GM18499 (cell line): ENCODE measurements at regions not wholly inside any gene's neighbourhood (a gene's known extent, or its start where the extent isn't known, plus 50 kb on each side); places are given as distances from the start of the nearest gene placed in this dataset.
"Not testable (repeated sequence)": the region's sequence is repeated elsewhere in the genome, so short reads cannot be mapped to it uniquely, and the experiment has no call there.

Source experiments
- ATAC-seq: cut with Tn5 transposase; IDR thresholded peaks from one replicate; pipeline ENCODE4 v1.9.1; 2021; ENCODE audit warnings: moderate number of reproducible peaks; ENCODE audit not compliant: insufficient read depth, unreplicated experiment

DNA sequence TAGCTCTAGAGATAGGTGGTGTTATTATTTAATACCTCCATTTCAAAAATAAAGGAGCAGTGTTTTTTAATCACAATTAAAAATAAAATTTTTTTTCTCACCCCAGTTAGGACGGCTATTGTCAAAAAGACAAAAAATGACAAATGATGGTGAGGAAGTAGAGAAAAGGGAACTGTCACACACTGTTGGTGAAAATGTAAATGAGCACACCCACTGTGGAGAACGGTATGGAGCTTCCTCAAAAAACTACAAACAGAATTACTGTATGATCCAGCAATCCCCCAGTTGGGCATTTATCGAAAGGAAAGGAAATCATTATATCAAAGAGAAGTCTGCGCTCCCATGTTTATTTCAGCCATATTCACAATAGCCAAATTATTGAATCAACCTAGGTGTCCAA, 148.7 kb upstream of the NR5A2 start:
- no peak for ATAC-seq

DNA sequence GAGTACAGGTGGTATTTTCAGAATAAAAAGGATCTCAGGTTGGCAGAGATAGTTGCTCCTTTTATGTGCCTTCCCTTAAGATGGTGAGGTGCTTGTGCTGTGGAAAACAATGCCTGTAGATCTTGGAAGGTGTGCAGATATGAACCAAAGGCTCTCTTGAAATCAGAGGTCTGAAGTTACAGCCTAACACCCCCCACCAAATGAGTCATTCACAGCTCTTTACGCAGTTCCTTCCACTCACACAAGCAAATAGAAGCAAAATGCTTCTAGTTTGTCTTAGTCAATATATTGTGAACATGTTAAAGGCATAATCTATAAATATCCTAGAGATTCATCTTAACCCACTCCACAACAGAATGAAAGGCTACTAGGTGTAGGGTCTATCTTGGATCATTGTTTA, 128.9 kb upstream of the NR5A2 start:
- ATAC-seq: no peak

DNA sequence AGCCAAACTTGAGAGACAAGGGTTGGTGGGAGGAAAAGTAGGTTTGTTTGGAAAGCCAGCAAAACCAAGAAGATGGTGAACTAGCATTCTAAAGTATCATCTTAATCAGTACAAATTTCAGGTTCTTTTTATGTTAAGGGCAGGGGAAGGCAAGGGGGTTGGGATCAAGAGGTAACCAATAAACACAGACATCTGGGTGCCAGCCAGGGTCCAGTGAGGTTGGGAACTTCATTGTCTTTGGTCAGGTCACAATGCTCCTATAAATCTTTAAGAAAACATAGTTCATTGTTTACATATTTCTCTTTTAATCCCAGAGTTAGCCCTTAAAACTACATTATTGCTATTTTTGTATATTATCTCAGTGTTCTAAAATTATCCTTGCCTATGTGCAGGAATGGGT, 126.2 kb upstream of the NR5A2 start:
- no peak for ATAC-seq

DNA sequence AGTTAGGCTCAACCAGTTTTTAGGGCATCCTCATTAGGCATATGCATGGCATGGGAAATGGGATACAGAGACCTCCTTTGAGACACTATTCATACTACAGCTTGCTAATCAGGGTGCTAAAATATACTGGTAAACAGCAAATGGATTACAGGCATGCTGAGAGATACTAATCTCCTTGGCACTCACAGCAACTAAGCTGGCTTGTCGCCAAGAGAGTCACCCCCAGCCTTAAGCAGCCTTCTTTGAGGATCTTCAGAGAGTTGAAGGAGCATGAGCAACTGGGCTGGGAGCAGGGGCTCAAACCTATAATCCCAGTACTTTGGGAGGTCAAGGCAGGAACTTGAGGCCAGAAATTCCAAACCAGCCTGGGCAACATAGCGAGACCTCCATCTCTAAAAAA, 120.1 kb upstream of the NR5A2 start:
- no peak for ATAC-seq

DNA sequence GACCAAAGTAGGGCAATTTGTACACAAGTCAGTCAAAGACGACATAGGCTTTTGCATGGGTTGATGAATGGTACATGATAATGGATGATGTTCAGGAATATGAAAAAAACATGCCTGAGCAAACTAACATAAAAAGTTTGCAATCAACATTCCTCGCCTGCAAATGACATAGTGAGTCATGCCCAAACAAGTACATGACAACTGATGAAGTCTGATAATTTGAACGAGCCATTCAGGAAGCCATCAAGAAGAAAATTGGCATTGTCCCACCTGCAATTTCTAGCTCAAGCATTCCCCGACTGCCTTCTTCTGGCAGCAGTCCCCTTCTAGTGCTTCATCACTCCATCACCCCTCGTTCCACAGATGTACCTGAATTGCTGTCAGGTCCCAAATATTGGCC, 118.4 kb upstream of the NR5A2 start:
- ATAC-seq: no peak

DNA sequence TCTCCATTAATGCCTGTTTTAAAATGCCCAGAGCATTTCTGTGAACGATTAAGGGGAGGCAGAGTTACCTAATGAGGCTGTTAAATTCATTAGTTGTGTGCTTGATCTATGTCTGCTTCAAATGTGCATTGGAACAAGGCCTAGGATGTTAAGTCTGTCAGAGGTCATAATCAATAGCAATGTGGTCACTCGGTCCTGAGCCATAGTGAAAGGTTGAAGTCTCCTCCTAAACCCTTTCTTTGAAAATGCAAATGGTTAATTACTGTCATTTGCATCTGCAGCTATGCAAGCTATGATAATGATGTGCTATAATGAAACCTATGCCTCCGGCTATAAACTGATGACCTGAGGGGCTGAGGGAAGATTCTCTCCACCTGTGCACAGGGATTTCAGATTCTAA, 114.2 kb upstream of the NR5A2 start:
- ATAC-seq: no peak

DNA sequence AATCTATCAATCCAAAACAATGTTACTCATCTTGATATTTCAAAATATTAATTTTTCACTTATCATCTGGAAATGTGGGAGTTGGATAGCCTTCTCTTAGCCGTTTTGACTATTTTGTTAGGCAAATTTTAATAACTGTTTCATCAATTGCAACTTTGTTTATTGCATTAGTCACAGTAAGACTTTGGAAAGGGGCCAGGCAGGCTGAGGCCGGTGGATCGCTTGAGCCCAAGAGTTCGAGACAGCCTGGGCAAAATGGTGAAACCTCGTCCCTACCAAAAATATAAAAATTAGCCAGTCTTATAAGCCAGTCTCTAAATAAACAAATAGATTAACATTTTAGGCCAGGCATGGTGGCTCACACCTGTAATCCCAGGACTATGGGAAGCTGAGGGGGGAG, 113.0 kb upstream of the NR5A2 start:
- no peak for ATAC-seq

DNA sequence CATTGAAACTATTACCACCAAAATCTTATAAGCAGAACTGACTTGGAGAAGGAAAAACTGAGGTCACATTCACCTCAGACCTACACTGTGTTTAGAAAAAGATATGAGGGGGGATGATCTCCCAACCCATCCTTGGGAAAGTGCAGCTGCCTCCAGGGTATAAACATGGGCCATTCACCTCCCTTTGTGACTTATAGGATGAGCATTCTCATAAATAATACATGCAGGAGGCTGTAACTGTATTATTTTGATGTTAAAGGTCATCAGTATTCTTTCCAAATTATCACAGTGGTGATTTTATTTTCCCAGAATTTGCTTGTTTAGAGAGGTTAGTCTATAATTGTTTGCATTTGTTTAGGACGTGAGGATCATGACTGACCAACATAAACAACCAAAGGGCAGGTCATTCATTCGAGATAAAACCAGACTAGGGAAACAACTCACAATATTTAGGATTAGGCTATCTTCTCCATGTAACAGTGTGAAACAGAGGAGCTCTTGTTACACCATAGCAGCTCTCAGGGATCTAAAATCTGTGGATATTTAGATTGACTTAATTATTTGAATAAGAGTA, 109.2 kb upstream of the NR5A2 start:
- no peak for ATAC-seq

DNA sequence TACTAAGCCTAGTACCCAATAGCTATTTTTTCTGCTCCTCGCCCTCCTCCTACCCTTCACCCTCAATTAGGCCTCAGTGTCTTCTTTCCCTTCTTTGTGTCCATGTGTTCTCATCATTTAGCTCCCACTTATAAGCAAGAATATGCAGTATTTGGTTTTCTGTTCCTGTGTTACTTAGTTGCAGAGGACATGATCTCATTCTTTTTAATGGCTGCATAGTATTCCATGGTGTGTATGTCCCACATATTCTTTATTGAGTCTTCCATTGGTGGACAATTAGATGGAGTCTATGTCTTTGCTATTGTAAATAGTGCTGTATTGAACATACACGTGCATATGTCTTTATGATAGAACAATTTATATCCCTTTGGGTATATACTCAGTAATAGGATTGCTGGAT, 106.9 kb upstream of the NR5A2 start:
- ATAC-seq: no peak

DNA sequence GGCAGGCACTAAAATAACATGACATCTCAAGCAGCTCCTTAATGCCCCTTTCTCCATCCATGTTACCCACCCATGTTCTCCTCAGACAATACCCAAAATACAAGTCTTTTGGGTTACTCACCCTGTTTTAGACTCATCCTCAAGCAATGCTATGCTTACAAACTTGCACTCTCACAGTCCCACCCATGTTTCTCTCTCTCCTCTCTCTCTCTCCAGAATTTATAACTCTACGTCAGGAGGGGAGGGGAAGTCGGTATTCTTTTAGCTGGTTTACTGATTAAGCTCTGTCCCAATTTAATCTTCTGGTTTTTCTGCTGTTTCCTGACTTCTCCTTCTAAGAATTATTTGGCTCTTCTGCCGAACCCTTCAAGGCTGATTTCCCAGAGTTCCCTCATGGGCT, 98.0 kb upstream of the NR5A2 start:
- ATAC-seq: no peak

DNA sequence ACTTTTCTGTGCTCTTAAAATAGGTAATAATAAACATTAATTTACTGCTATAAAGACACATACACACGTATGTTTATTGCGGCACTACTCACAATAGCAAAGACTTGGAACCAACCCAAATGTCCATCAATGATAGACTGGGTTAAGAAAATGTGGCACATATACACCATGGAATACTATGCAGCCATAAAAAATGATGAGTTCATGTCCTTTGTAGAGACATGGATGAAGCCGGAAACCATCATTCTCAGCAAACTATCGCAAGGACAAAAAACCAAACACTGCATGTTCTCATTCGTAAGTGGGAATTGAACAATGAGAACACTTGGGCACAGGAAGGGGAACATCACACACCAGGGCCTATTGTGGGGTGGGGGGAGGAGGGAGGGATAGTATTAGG, 97.4 kb upstream of the NR5A2 start:
- ATAC-seq: not testable (repeated sequence)

DNA sequence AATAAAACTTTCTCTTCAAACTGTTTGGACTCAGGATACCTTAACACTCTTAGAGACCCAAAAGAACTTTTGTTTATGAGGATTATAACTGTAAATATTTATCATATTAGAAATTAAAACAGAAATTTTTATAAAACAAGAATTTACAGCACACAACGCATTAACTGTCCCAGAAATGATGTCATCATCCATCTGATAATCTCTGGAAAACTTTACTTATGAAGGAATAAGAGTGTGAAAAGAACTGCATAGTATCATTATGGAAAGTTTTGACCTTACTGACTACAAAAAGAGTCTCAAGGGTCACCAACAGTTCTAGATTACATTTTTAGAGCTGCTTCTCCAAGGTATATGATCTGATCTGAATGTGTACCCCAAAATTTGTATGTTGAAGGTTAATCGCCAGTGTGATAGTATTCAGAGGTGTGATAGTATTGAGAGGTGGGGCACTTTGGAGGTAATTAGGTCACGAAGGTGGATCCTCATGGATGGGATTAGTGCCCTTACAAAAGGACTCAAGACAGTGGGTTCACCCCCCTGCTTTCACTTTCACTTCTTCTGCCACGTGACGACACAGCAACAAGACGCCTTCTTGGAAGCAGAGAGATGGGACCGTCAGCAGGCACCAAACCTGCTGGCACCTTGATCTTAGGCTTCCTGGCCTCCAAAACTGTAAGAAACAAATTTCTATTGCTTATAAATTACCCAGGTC, 95.7 kb upstream of the NR5A2 start:
- no peak for ATAC-seq

DNA sequence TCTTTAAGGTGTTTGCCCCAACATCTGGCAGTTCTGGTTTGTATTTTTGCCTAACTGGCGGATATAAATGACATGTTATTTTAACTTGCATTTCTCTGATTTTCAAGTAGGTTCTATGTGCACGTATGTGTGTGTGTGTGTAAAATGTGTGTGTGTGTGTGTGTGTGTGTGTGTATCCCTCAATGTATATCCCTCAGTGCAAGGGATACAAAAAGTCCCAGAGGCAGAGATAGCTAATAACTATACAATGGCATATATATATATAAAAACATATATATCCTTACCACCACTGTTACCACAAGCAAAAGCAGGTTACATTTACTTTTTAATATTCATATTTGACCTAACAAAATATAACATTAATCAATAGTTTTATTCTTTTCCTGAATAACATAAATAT, 95.0 kb upstream of the NR5A2 start:
- no peak for ATAC-seq

DNA sequence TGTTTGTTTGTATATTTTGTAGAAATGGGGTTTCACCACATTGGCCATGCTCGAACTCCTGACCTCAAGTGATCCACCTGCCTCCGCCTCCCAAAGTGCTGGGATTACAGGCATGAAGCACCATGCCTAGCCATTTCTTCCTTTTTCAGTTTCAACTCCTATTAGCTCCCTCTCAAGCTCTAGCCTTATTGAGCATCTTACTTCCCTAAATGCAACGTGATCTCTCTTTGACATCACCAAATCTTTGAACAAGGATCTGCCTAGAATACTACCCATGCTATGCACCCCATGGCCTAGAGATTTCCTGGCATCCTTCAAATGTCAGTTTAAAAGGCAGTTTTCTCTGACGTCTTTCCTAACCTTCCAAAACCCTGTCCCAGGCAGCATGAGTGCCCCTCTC, 91.1 kb upstream of the NR5A2 start:
- ATAC-seq: no peak

DNA sequence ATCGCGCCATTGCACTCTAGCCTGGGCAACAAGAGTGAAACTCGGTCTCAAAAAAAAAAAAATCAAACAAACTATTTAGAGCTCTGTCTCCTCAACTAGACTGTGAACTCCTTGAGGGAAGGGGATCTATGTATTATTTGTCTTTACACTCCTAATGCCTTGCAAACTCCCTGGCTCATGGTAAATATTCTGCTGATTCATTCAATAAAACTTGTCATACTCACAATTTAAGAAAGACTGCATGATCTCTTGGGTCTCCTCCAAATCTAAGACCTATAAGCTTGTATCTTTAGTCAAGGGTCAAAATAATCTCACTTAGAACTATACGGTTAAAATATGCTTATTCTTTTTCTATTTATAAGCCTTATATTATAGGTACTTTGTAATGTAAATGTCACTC, 90.3 kb upstream of the NR5A2 start:
- ATAC-seq: no peak

DNA sequence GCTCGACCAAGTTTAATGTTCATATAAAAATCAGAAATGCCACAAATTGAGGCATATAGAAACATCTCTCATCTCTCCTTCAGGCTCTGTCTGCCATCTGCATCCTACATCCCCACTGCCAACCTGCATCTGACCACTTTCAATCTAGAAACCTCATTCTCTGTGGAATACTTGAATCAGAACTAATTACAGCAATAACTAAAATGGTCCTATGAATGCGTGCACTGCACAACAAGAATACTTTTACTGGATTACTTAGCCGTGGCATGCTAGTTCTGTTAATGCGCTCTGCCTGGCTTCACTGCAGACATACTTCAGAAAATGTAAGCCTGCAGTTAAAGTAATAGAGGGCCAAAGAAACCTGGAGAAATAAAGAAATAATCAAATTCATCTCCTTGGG, 89.8 kb upstream of the NR5A2 start:
- ATAC-seq: no peak

DNA sequence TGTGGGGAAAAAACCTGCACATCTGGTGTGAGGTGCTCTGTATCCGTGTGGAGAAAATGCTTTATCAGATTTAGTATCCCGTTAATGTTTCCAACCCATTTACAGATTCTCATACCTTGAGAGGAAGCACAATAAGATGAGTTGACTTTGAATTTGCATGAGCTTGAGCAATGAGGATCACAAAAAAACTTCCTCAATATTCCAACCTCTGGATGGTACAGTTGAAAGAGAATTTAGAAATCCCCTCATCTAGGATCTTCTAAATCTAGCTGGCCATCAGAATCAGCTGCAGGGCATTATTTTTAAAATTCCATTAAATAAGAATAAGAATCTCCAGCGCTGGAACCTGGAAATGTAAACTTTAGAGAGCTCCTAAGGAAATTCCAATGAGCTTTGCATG, 82.5 kb upstream of the NR5A2 start:
- ATAC-seq: no peak

DNA sequence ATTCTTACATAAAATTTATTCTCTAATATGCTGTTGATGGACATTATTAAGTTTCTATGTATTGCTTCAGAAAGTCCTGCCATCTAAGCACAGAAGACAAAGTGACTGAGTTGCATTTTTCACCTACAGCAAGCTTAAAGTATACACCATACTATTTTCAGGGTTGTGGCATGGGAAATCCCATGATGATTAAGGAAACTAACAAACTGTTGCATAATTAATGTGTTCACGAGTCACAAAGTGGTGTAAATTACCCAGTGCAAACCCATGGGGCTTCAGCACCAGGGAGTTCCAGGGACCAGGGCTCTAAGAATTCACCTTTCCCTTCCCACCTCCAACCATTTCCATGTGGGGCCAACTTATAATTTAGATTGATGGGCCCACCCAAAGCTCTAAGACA, 81.9 kb upstream of the NR5A2 start:
- no peak for ATAC-seq

DNA sequence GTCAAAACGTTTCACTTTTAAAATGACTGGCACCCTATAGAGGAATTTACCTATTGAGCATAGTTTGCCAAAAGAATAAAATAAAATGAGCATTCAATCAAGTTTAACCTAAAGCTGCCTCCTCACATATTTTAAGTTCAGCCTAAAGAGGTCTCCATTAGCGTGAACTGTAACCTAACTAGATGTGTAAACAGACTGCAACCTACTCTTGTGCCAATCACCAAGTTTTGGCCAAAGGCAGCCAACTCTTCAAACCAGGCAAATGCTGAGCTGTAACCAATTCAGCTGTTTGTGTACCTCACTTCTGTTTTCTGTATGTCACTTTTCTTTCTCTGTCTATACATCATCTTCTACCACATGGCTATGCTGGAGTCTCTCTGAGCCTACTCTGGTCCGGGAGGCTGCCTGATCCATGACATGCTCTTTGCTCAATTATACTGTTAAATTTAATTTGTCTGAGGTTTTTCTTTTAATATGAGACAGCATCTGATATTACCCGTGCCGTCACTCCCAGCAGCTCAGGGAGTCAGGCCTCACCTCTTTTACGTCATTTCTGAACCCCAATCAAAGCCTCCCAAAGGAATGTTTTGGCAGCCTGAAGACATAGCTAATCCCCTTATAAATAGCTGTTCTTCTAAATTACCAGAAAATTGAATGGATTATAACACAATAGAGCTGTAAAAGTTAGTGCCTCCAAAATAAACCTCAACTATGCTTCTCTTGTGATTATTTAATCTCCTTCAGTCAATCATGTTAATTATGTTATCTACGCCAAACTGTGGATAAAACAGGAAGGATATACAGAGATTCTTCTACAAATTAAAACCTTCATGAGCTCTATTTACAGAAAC, 81.0 kb upstream of the NR5A2 start:
- no peak for ATAC-seq

DNA sequence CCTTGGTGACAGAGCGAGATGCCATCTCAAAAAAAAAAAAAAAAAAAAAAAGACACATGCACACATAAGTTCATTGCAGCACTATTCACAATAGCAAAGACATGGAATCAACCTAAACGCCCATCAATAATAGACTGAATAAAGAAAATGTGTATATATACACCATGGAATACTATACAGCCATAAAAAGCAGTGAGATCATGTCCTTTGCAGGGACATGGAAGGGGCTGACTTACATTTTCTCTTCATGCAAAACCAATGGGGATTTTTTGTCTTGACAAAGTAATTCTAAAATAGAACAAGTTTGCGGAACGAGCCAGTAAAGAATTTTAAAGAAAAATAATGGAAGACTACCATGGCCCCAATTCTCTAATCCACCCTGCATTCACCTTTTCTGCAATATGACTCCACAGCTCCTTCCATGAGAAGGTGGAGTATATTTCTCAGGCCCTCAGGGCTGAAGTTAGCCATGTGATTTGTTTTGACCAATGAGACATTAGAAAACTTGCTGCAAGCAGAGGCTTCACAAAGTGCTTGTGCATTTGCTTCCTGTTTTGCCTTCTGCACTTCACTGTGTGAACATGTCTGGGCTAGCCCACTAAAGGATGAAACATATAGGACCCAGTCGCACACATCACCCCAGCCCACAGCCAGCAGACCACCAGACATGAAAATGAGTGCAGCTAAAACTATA, 78.8 kb upstream of the NR5A2 start:
- ATAC-seq: no peak

DNA sequence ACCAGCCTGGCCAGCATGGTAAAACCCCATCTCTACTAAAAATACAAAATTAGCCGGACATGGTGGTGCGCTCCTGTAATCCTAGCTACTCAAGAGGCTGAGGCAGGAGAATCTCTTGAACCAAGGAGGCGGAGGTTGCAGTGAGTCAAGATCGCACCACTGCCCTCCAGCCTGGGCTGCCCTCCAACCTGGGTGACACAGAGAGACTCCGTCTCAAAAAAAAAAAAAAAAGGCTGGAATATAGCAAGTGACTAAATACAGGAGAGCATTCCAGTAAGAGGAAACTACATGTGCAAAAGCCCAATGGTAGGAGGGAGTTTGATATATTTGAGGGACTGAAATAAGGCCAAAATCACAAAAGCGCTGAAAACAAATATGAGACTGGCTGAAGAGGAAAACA, 76.5 kb upstream of the NR5A2 start:
- not testable (repeated sequence) for ATAC-seq
